SJSA1 (cell line): ENCODE measurements at regions not wholly inside any gene's neighbourhood (a gene's known extent, or its start where the extent isn't known, plus 50 kb on each side); places are given as distances from the start of the nearest gene placed in this dataset.
"Not testable (repeated sequence)": the region's sequence is repeated elsewhere in the genome, so short reads cannot be mapped to it uniquely, and the experiment has no call there.

Experiments used
- DNase-seq, 2 experiments: peaks; one replicate each; pipeline ENCODE4 v3.0.0-alpha.2; 2015 to 2020; ENCODE audit warnings: low spot score in 2 of 2, low read depth in 1 of 2
- H3K27ac ChIP-seq: fragments of 250-450 bp; sonication (Bioruptor Pico); 2 replicates; pipeline ENCODE4 v1.5.1; 2020; ENCODE audit warnings: mild to moderate bottlenecking, moderate library complexity
- H3K27me3 ChIP-seq: fragments of 250-450 bp; sonication (Bioruptor Pico); replicated peaks from 2 replicates; pipeline ENCODE4 v1.5.1; 2020; ENCODE audit warnings: mild to moderate bottlenecking, moderate library complexity
- H3K36me3 ChIP-seq: fragments of 250-450 bp; sonication (Bioruptor Pico); 2 replicates; pipeline ENCODE4 v1.5.1; 2020; ENCODE audit warnings: mild to moderate bottlenecking
- H3K4me1 ChIP-seq: fragments of 250-450 bp; sonication (Bioruptor Pico); replicated peaks from 2 replicates; pipeline ENCODE4 v1.6.1; 2021; ENCODE audit warnings: mild to moderate bottlenecking
- H3K4me3 ChIP-seq: fragments of 250-450 bp; sonication (Bioruptor Pico); 2 replicates; pipeline ENCODE4 v1.5.1; 2020; ENCODE audit warnings: mild to moderate bottlenecking
- H3K9me3 ChIP-seq: fragments of 250-450 bp; sonication (Bioruptor Pico); replicated peaks from 2 replicates; pipeline ENCODE4 v1.5.1; 2020; ENCODE audit warnings: mild to moderate bottlenecking

GRCh38 chr9:62526306-62526705 lies 1336.5 kb downstream of the SPATA31A7 start:
- H3K27me3 ChIP-seq, H3K4me1 ChIP-seq, DNase-seq, H3K4me3 ChIP-seq, H3K9me3 ChIP-seq, H3K27ac ChIP-seq, H3K36me3 ChIP-seq: not testable (repeated sequence)

DNA sequence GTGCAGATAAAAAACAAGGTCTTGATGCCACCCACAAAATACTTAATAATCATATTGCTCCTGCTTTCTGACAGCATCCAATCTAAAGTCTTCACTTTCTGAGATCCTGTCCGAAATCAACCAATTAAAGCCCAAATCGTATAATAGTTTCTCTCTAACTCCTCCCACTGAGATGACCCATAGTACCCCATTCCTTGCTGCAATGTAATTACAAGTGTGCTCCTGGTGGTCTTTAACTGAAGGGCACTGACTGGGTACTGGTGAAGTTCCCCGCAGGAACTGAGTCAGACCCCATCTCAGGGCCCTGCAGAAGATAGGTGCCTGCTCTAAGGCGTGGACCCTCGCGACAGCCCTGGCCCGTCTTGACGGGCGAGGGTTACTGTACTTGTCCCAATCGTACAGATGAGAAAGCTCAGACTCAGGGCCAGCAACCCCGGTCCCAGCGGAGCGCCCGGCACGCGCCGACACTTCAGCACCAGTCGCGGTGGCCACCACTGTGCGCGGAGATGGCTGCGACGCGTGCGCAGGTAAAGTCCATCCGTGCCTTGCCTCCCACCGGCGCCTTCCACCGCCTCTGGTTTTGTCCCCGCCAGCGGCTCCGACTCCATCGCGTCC lies 1342.4 kb downstream of the SPATA31A7 start:
- H3K4me1 ChIP-seq, H3K27ac ChIP-seq, H3K27me3 ChIP-seq, DNase-seq, H3K4me3 ChIP-seq, H3K9me3 ChIP-seq, H3K36me3 ChIP-seq: not testable (repeated sequence)

DNA sequence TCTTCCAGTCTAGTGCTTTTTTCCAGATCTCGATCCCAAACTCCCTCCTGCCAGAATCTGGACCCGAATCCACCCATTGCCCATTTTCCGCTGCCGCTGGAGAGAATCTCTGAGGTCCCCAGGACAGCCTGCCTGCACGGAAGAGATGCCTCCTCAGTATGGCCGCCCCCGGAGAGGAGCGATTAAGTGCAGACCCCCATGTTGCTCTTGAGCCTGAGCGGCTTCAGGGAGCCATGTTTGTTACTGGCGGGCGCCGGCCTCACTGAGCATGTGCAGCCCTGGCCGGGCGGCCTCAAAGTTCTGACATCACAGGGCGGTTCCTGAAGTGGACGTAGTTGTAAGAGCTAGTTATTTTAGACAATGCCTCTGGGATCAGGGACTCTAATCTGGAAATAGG lies 1342.9 kb downstream of the SPATA31A7 start:
- not testable (repeated sequence) for H3K4me3 ChIP-seq, H3K9me3 ChIP-seq, H3K27ac ChIP-seq, H3K4me1 ChIP-seq, H3K27me3 ChIP-seq, H3K36me3 ChIP-seq
- DNase-seq: peak in 1 of 2 experiments; percentile 16

GRCh38 chr9:62550539-62550938 lies 1360.7 kb downstream of the SPATA31A7 start:
- not testable (repeated sequence) for H3K4me1 ChIP-seq, H3K27me3 ChIP-seq, H3K4me3 ChIP-seq

GRCh38 chr9:62560603-62561002 lies 1370.8 kb downstream of the SPATA31A7 start:
- H3K36me3 ChIP-seq, H3K4me3 ChIP-seq, H3K27me3 ChIP-seq, H3K9me3 ChIP-seq, H3K27ac ChIP-seq, DNase-seq, H3K4me1 ChIP-seq: not testable (repeated sequence)

More at GRCh38 chr9:62550539-62550938, 1360.7 kb downstream of the SPATA31A7 start:
- H3K27ac ChIP-seq, H3K9me3 ChIP-seq, H3K36me3 ChIP-seq: not testable (repeated sequence)
- DNase-seq: peak in 1 of 2 experiments; percentile 4

DNA sequence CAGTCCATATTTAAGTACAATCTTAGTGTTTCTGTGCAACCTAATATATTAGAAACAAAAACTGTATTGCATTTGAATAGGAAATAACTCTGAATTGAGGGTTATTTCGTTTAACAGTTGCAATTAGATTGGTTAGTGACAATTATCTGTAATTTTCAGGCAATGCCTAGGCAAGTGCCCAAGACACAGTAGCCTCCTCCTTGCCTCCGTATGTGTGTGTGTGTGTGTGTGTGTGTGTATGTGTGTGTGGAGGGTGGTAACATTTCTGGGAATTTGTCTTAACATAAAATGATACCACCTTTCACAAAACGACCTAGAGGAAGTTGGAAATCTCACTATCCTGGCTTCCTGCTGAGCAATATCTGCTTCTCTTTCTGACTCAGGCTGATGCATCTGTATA lies 1375.3 kb downstream of the SPATA31A7 start:
- H3K4me1 ChIP-seq, H3K9me3 ChIP-seq, H3K4me3 ChIP-seq, H3K36me3 ChIP-seq, H3K27ac ChIP-seq, H3K27me3 ChIP-seq, DNase-seq: not testable (repeated sequence)

- H3K9me3 ChIP-seq, H3K36me3 ChIP-seq, H3K4me1 ChIP-seq, DNase-seq, H3K27me3 ChIP-seq, H3K4me3 ChIP-seq, H3K27ac ChIP-seq: not testable (repeated sequence)
Observed at GRCh38 chr9:62566430-62566829, 1376.6 kb downstream of the SPATA31A7 start.

- H3K4me1 ChIP-seq, H3K9me3 ChIP-seq, H3K36me3 ChIP-seq, H3K27me3 ChIP-seq, H3K4me3 ChIP-seq, DNase-seq, H3K27ac ChIP-seq: not testable (repeated sequence)
Observed at GRCh38 chr9:62597128-62597527, 1407.3 kb downstream of the SPATA31A7 start.
